NCI-H82 treated with DMSO at 0.1 percent for 48 hours (cell line): ENCODE measurements at regions not wholly inside any gene's neighbourhood (a gene's known extent, or its start where the extent isn't known, plus 50 kb on each side); places are given as distances from the start of the nearest gene placed in this dataset.
"Not testable (repeated sequence)": the region's sequence is repeated elsewhere in the genome, so short reads cannot be mapped to it uniquely, and the experiment has no call there.

Experiments used
- DNase-seq: peaks from one replicate; lab custom pipeline; 2025; ENCODE audit not compliant: unreplicated experiment; lab: John Stamatoyannopoulos, UW

DNA sequence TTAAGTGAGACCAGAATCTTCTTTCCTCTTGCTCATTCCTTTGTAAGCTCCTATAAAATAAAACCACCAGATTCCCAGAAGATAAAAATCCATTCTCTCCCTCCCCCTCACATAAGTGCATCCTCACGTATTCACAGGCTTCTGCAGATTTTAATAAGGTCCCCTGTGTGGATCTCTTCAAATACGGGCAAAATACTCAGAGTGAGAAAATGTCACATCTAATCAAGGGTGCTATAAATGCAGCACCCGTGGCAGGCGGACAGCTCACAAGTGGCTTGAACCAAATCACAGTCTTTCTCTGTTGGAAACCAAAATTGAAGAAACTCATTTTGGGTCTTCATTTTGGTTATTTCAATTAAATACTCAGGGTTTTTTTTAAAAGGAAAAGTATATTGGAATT lies 212.9 kb upstream of the CMC1 start:
- no peak for DNase-seq

- no peak for DNase-seq
Measured at GRCh38 chr3:28033059-28033784, 208.2 kb upstream of the CMC1 start.

DNA sequence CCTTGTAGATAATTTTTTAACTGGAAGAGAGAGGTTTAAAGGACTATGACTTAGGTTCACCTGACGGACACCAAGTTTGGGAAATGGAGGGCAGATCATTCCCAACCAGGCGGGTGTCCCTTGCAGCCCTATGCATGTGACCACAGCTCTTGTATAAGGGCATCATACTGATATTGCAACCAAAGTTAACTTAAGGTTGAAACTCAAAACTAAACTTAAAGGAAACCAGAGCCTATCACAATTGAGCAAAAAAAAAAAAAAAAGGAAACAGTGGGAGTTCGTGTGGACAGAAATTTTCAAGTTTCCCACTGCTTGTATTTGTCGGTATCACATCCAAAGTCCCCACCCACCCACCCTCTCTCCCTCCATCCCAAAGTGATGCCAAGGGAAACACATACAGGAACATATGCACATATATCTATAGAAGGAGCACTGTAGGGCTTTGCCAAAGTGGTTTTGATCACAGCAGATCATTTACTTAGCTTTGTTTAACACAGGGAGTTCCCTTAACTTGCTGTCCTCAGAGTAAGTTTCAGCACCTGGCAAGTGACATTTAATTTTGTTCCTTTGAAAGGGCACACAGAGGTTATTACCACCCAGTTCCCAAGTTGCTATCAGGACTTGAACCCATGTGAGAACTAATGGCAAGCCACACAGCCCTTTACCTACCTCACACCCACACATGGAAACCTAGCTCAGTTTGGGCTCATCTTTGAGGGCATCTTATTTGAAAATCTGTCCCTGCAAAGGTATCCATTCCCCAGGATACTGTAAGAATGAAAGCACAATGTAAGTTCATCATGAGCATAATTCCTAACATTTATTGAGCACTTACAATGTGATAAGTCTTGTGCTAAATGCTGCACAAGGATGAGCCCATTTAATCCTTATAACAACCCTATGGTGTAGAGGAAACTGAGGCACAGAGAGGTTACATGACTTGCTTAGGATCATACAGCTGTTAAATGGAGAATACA lies 204.5 kb upstream of the CMC1 start:
- no peak for DNase-seq

DNA sequence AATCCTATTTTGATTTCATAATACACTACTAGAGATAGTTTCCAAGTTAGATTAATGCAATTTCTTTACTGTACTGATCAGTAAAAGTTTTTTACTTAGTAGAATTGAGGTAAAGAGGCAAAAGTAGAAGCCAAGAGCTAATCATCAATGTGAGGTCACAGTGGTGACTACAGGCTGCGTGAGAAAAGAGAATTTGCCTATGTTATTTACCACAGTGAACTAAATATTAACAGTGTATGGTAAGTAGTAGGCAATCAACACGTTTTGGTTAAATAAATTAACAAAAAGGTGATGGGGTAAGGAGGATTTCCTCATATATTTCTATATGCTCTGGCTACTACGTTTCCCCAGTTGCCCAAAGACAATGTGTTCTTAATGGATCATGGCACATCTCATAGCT lies 202.2 kb upstream of the CMC1 start:
- DNase-seq: no peak

DNA sequence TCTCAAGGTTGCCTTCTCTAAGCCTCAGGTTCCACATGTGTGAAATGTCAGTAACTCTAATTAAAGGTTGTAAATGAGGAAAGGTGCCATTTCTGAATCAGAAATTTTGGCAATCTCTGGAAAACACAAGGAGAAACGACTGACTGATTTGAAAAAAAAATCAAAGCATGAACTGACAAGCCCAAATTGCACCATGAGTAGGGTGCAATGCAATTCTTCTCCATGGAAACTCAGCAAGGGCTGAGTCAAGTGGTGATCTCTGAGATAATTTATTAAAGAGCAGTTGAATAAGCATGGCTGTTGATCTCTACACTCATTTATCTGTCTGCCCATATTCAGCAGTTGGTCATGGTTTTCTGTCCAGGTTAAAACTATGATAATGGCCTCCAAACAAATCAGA lies 201.6 kb upstream of the CMC1 start:
- no peak for DNase-seq

DNA sequence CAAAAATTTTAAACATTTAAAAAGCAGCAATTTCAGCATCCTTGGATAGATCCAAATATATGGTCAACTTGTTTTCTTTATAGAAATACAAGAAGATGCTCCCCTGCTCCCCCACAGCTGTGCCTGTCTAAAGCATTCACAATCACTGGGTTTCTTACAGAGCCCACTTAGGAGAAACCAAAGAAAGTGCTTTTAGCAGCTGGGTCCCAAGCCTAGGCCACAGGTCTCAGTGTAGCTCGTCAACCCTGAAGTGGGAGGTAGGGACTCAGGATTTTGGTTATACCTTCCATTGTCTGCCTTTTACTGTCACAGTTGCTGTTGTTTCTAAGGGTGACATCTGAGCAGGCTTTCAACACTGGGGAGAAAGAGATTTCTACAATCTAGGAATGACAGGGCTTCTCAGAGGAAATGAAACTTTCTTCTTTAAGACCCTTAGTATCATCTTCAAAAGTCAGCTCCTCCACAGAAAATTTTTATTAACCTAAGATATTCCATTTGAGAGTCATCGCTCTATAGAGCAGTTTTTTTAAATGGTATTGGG lies 199.3 kb upstream of the CMC1 start:
- DNase-seq: no peak

DNA sequence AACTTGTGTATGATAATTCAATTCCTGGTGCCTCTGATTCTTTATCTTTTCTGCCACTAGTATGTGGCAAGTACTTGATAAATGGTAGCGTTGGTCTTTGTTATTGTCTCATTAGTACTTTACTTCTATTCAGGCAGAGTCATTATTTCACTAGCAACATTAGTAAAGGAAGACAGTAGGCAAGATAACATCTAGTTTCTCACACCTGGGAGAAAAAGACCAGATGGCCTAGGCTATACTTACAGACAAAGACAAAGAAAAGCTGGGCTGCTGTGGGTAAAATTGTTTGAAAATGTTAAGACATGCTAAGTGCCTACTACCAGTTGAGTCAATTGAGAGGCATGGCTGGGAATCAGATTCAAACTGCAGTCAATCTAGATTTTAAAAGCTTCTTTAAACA lies 198.7 kb upstream of the CMC1 start:
- no peak for DNase-seq

DNA sequence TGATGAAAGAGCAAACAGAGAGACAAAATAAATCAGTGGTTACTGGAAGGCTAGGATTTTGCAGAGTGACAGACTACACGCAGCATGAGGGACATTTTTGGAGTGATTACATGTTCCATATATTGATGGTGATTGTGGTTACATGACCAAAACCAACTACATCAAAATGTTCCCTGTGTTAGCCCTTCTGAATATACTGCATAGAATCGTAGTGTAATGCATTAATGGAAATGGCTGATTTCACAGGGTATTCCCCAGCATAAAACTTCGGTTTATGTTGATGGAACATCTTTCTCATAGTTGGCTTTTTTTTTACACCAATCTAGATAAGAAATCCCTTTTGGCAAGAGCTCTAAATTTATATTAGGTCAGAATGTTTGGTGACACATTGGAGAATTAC lies 191.3 kb upstream of the CMC1 start:
- DNase-seq: no peak

DNA sequence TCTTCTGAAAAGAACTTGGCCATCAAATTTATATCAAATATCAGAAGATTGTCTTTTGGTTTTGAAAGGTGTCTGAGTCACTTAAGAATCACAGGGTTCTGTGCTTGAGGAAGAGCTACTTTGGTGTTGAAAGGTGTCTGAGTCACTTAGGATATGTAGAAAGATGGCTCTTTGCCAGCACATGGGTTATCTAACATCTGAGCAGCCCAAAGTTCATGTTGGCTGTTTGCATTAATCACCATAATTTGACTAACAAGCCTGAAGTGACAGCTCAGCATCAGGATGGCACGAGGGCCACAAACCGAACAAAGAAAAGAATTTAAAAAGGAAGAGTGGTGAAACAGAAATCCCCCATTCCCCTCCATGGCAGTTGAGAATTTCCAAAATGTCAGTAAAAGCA lies 190.5 kb upstream of the CMC1 start:
- DNase-seq: no peak

- no peak for DNase-seq
Measured at GRCh38 chr3:28053759-28054158, 187.7 kb upstream of the CMC1 start.

DNA sequence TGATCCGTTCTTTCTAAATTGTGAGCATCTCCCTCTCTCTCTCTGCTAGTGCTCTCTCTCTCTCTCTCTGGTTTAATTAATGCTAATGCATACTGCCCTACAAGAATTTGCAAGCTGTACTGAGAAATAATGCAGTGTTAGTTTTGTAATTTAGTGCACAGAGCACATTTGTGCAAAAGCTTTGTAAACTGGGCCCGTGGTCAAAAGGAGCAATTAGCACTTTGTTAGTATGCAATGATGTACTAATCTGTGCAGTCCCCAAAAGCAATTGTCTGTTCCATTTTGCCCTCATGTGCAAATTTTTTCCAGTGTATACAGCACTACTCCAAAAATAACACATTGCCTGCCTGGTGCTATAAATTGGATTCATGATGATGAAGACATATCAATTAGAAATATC lies 184.6 kb upstream of the CMC1 start:
- no peak for DNase-seq

GRCh38 chr3:28057539-28057938 lies 183.9 kb upstream of the CMC1 start:
- DNase-seq: no peak

DNA sequence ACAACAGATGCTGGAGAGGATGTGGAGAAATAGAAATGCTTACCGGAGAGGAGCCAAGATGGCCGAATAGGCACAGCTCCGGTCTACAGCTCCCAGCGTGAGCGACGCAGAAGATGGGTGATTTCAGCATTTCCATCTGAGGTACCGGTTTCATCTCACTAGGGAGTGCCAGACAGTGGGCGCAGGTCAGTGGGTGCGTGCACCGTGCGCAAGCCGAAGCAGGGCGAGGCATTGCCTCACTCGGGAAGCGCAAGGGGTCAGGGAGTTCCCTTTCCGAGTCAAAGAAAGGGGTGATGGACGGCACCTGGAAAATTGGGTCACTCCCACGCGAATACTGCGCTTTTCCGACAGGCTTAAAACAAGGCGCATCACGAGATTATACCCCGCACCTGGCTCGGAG lies 182.2 kb upstream of the CMC1 start:
- not testable (repeated sequence) for DNase-seq

- no peak for DNase-seq
Measured at GRCh38 chr3:28066020-28066419, 175.4 kb upstream of the CMC1 start.

DNA sequence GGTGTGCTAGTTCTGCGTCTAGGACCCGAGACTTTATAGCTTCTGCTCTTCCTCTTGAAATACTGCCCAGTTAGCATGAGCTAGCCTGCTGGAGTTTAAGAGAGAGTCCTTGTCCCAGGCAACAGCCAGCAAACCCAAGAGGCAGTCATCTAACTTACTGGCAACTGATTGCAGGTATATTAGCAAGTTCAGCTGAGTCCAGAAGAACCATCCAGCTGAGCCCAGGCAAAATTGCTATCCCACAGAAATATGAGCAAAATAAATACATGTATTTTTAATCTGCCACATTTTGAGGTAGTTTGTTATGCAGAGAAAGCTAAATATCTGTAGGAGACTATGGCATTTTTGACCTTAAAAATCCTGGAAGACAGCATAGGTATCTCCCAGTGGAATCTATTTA lies 174.4 kb upstream of the CMC1 start:
- DNase-seq: no peak

DNA sequence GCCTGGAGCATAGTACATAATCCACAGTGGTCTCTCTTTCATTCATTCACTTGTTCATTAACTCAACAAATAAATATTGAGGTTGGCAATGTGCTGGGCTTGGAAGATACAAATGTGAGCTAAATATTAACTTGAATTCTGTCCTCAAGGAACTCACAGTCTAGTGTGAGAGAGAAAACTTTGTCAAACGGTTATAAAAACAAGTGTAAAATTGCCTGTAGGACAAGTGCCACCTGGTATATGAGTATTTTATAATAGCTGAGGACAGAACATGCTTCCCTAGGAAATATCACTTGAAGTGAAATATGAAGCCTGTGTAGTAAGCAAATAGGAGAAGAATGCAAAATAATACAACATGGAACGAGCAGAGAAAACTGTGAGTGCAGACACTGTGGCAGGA lies 173.1 kb upstream of the CMC1 start:
- DNase-seq: no peak

- no peak for DNase-seq
Measured at GRCh38 chr3:28069438-28069837, 172.0 kb upstream of the CMC1 start.

- DNase-seq: no peak
Measured at GRCh38 chr3:28076246-28076645, 165.2 kb upstream of the CMC1 start.

DNA sequence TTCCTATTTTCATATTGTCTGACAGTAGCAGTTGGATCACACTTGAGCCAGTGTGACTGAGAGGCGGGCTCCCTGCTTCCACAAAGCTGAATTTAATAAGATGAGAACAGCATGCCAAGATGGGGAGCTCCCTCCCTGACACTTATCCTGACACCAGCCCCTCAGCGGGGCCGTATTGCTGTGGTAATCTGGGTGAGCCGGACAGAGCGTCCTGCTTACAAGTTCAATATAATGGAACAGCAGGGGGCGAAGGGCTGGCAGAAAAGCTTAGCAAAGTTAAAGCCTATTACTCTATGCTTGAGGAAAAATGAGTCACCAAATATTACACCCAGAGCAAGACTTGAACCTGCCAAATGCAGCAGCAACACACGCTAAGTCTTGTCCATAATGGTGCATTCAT lies 163.8 kb upstream of the CMC1 start:
- DNase-seq: peak; percentile 59

GRCh38 chr3:28078536-28078935 lies 162.9 kb upstream of the CMC1 start:
- no peak for DNase-seq

DNA sequence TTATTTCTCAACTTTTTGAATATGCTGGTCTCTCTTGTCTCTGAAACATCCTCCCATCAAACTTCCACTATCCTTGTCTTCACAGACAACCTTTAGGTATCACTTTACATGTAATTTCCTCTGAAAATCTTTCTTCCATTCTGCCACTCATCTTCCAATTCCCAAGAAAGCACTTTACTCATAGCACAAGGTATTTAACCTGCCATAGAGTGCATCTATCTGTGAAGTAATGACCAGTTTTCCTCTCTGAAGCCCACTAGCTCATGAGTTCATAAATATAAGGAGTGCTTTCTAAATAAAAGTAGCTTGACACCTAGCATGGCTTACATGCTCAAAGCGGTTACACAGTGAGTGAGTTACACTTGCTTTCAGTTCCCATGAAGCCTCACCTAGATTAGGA lies 160.7 kb upstream of the CMC1 start:
- no peak for DNase-seq

- DNase-seq: no peak
Measured at GRCh38 chr3:28081533-28081947, 159.9 kb upstream of the CMC1 start.
